Activated CD8-positive, alpha-beta memory T cell treated with anti-CD3 and anti-CD28 coated beads for 36 hours (primary cell): ENCODE measurements at regions not wholly inside any gene's neighbourhood (a gene's known extent, or its start where the extent isn't known, plus 50 kb on each side); places are given as distances from the start of the nearest gene placed in this dataset.
"Not testable (repeated sequence)": the region's sequence is repeated elsewhere in the genome, so short reads cannot be mapped to it uniquely, and the experiment has no call there.

Experiments
- CTCF ChIA-PET: fragments of 350-600 bp; sonication (Branson Sonifier 250); formaldehyde crosslinking; loops from one replicate; lab custom pipeline; 2021; ENCODE audit warnings: antibody characterized with exemption; lab: Charles Lee
- POLR2A ChIA-PET: fragments of 350-600 bp; sonication (Branson Sonifier 250); formaldehyde crosslinking; loops from one replicate; lab custom pipeline; 2021; ENCODE audit warnings: antibody characterized with exemption; lab: Charles Lee

DNA sequence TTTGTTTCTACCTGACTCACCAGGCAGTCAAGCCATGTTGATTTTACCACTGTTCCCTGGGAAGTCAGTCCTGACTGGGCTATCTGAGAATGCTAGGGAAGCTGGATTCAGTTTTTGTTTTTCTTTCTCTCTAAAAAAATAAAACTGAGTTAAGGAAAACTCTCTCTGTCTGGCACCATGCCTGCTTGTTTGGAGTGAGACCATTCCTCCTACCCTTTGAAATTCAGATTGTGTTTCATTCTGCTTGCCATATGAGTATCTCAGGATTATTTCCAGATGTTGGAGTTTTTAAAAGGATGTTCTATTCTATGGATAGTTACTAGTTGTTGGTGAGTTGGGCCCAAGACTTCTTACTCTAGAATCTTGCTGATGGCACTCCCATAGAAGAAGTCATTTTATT, 1917.0 kb downstream of the LRRC4C start:
- ChIA-PET POLR2A (no interaction called here), CTCF (no interaction called here)

- ChIA-PET POLR2A (no interaction called here), CTCF (no interaction called here)
These were observed 1917.5 kb downstream of the LRRC4C start for GRCh38 chr11:39541945-39542351.

- CTCF ChIA-PET, POLR2A ChIA-PET: not testable (repeated sequence)
These were observed 1923.1 kb downstream of the LRRC4C start for GRCh38 chr11:39536323-39536722.
